ENCODE measurements at regions not wholly inside any gene's neighbourhood (a gene's known extent, or its start where the extent isn't known, plus 50 kb on each side); places are given as distances from the start of the nearest gene placed in this dataset.

- Histone ChIP-seq H3K4me1 (replicated peaks in 1 of 4; ENCODE audit: control insufficient read depth in 3 of 4, insufficient read depth in 4 of 4, low read length in 3 of 4) (no peaks in the 10 kb centered on the region), H2BK5ac (ENCODE audit: low read depth, low read length) (no peak overlapping the region), H4K5ac (ENCODE audit: insufficient read length, low read depth, low read length) (no peak overlapping the region), H2AK5ac (ENCODE audit: low read depth, low read length) (no peak overlapping the region), H3K23me2 (ENCODE audit: low read depth, low read length) (no peaks in the 10 kb centered on the region), H3K14ac (ENCODE audit: insufficient read length) (no peak overlapping the region), H3K79me1 (ENCODE audit: low read depth, low read length) (no peaks in the 10 kb centered on the region), H3K56ac (replicated peaks; ENCODE audit: insufficient read length, low read depth, low read length) (no peak overlapping the region), H4K20me1 (replicated peaks in 1 of 2; ENCODE audit: control insufficient read depth in 1 of 2, insufficient read depth in 2 of 2, low read length in 2 of 2) (no peaks in the 10 kb centered on the region), H3K4ac (replicated peaks; ENCODE audit: insufficient read length, low read depth, low read length) (no peak overlapping the region), H3K27me3 (replicated peaks in 1 of 4; ENCODE audit: control insufficient read depth in 3 of 4, extremely low read depth in 1 of 4, insufficient read depth in 3 of 4, low read length in 3 of 4) (no peaks in the 10 kb centered on the region), H3K9me3 (ENCODE audit: insufficient read depth in 2 of 2, low read depth in 1 of 2, low read length in 1 of 2) (no peaks in the 10 kb centered on the region), H3K4me2 (ENCODE audit: insufficient read depth in 1 of 2, low read depth in 2 of 2, low read length in 2 of 2) (no peak overlapping the region), H3K23ac (ENCODE audit: insufficient read length) (no peak overlapping the region), H4K8ac (ENCODE audit: extremely low read depth, insufficient read depth, low read length) (no peak overlapping the region), H4K91ac (replicated peaks; ENCODE audit: insufficient read length, low read length) (no peak overlapping the region), H2BK20ac (ENCODE audit: low read length) (no peak overlapping the region), H3K27ac (ENCODE audit: low read depth, low read length) (no peak overlapping the region), H3K36me3 (ENCODE audit: control insufficient read depth in 2 of 4, insufficient read depth in 4 of 4, low read length in 3 of 4) (no peaks in the 10 kb centered on the region), H3K9ac (replicated peaks in 1 of 4; ENCODE audit: extremely low read depth in 1 of 4, low read depth in 3 of 4, low read length in 3 of 4) (no peak overlapping the region), H2AFZ (ENCODE audit: low read length) (no peak overlapping the region), H3K79me2 (ENCODE audit: control insufficient read depth in 1 of 2, insufficient read depth in 2 of 2, low read length in 2 of 2) (no peaks in the 10 kb centered on the region), H2BK12ac (ENCODE audit: low read depth, low read length) (no peak overlapping the region), H3K4me3 (ENCODE audit: extremely low read depth in 1 of 4, insufficient read depth in 2 of 4, low read depth in 3 of 4, low read length in 4 of 4) (no peak overlapping the region), H2BK15ac (ENCODE audit: low read length) (no peak overlapping the region), H3K18ac (ENCODE audit: extremely low read depth, low read length) (no peak overlapping the region), H2BK120ac (replicated peaks; ENCODE audit: low read depth, low read length) (no peak overlapping the region)
- CTCF ChIA-PET (ENCODE audit: partially characterized antibody): no interaction called here
- no peak for DNase-seq (ENCODE audit: low read depth in 1 of 2, low spot score in 2 of 2)
- no peak for TF ChIP-seq KDM5A (IDR thresholded peaks at IDR 0.05; ENCODE audit: low read length)
- TF ChIP-seq CREB1 (IDR thresholded peaks at IDR 0.05): no peak
- no peak for TF ChIP-seq GABPA (IDR thresholded peaks at IDR 0.05; ENCODE audit: borderline replicate concordance, insufficient read depth, low read length)
- no peak for TF ChIP-seq KDM4A (IDR thresholded peaks at IDR 0.05; ENCODE audit: low read depth, low read length, severe bottlenecking)
- TF ChIP-seq ATF3 (IDR thresholded peaks at IDR 0.05; ENCODE audit: insufficient read depth, low read depth, low read length): no peak
- TF ChIP-seq MAFK (IDR thresholded peaks at IDR 0.05; ENCODE audit: low read depth, low read length): no peak
- no peak for TF ChIP-seq PHF8 (conservative IDR thresholded peaks at IDR 0.05; ENCODE audit: low read depth, low read length)
- TF ChIP-seq EGR1 (IDR thresholded peaks at IDR 0.05; ENCODE audit: borderline replicate concordance, low read depth, low read length): no peak
- no peak for TF ChIP-seq SP2 (IDR thresholded peaks at IDR 0.05; ENCODE audit: low read length)
- TF ChIP-seq POU5F1 (IDR thresholded peaks at IDR 0.05; ENCODE audit: low read depth, low read length): no peak
- no peak for TF ChIP-seq GTF2F1 (IDR thresholded peaks at IDR 0.05; ENCODE audit: borderline replicate concordance, low read depth, low read length)
- POLR2A ChIA-PET (ENCODE audit: partially characterized antibody): no interaction called here
- FAIRE-seq: no peak
Measured at GRCh38 chr5:88519066-88519465, 250.4 kb upstream of the TMEM161B start.
